GM21737 (cell line): ENCODE measurements at regions not wholly inside any gene's neighbourhood (a gene's known extent, or its start where the extent isn't known, plus 50 kb on each side); places are given as distances from the start of the nearest gene placed in this dataset.
A peak's percentile ranks its signal among the peaks of the same experiment; 100 is the strongest.

Experiments used
- ATAC-seq: cut with Tn5 transposase; IDR thresholded peaks from one replicate; pipeline ENCODE4 v1.9.1; 2021; ENCODE audit warnings: mild to moderate bottlenecking, moderate library complexity; ENCODE audit not compliant: unreplicated experiment

GRCh38 chr3:159852266-159852665 lies 136.4 kb upstream of the IL12A start:
- ATAC-seq = no peak

GRCh38 chr3:159852821-159853505 lies 135.7 kb upstream of the IL12A start:
- no peak for ATAC-seq

- no peak for ATAC-seq
Measured at GRCh38 chr3:159853506-159853864, 135.2 kb upstream of the IL12A start.

GRCh38 chr3:159854500-159855124 lies 134.0 kb upstream of the IL12A start:
- ATAC-seq = no peak

GRCh38 chr3:159855599-159856346 lies 132.9 kb upstream of the IL12A start:
- ATAC-seq = no peak

- ATAC-seq = no peak
Measured at GRCh38 chr3:159856590-159857104, 132.0 kb upstream of the IL12A start.

- ATAC-seq = no peak
Measured at GRCh38 chr3:159857840-159858239, 130.8 kb upstream of the IL12A start.

- no peak for ATAC-seq
Measured at GRCh38 chr3:159858650-159859049, 130.0 kb upstream of the IL12A start.

GRCh38 chr3:159859424-159859823 lies 129.2 kb upstream of the IL12A start:
- ATAC-seq = no peak

GRCh38 chr3:159859836-159860235 lies 128.8 kb upstream of the IL12A start:
- ATAC-seq = no peak

- peak; percentile 45 for ATAC-seq
Measured at GRCh38 chr3:159860269-159861116, 128.1 kb upstream of the IL12A start.

- peak; percentile 64 for ATAC-seq
Measured at GRCh38 chr3:159861369-159861987, 127.2 kb upstream of the IL12A start.

- ATAC-seq = no peak
Measured at GRCh38 chr3:159865041-159865579, 123.5 kb upstream of the IL12A start.

- no peak for ATAC-seq
Measured at GRCh38 chr3:159866201-159866746, 122.4 kb upstream of the IL12A start.

- ATAC-seq = no peak
Measured at GRCh38 chr3:159867372-159867771, 121.3 kb upstream of the IL12A start.

- no peak for ATAC-seq
Measured at GRCh38 chr3:159870723-159871122, 117.9 kb upstream of the IL12A start.

- ATAC-seq = no peak
Measured at GRCh38 chr3:159872374-159873109, 116.1 kb upstream of the IL12A start.

- no peak for ATAC-seq
Measured at GRCh38 chr3:159875116-159875515, 113.5 kb upstream of the IL12A start.

GRCh38 chr3:159877924-159878323 lies 110.7 kb upstream of the IL12A start:
- no peak for ATAC-seq
